AG20443 (cell line): ENCODE measurements at regions not wholly inside any gene's neighbourhood (a gene's known extent, or its start where the extent isn't known, plus 50 kb on each side); places are given as distances from the start of the nearest gene placed in this dataset.

Experiments used
- DNase-seq: peaks from one replicate; pipeline ENCODE4 v3.0.0; 2012; ENCODE audit warnings: low spot score, mixed read lengths

GRCh38 chr20:21956591-21956990, 251.1 kb downstream of the PAX1 start:
- DNase-seq, result no peak

- no peak for DNase-seq
Measured at GRCh38 chr20:21947406-21947805, 241.9 kb downstream of the PAX1 start.

GRCh38 chr20:21944227-21944626, 238.8 kb downstream of the PAX1 start:
- no peak for DNase-seq

- no peak for DNase-seq
Measured at GRCh38 chr20:21941941-21942805, 236.7 kb downstream of the PAX1 start.

GRCh38 chr20:21936720-21937380, 231.4 kb downstream of the PAX1 start:
- no peak for DNase-seq

- DNase-seq, result no peak
Measured at GRCh38 chr20:21936261-21936660, 230.8 kb downstream of the PAX1 start.

GRCh38 chr20:21933526-21933925, 228.1 kb downstream of the PAX1 start:
- DNase-seq, result no peak

- no peak for DNase-seq
Measured at GRCh38 chr20:21921251-21921650, 215.8 kb downstream of the PAX1 start.

GRCh38 chr20:21920211-21920610, 214.7 kb downstream of the PAX1 start:
- DNase-seq, result no peak

- no peak for DNase-seq
Measured at GRCh38 chr20:21918398-21918797, 212.9 kb downstream of the PAX1 start.

GRCh38 chr20:21902391-21902790, 196.9 kb downstream of the PAX1 start:
- no peak for DNase-seq

- no peak for DNase-seq
Measured at GRCh38 chr20:21901470-21902275, 196.2 kb downstream of the PAX1 start.

- no peak for DNase-seq
Measured at GRCh38 chr20:21900431-21900830, 195.0 kb downstream of the PAX1 start.

- DNase-seq, result no peak
Measured at GRCh38 chr20:21874921-21875320, 169.5 kb downstream of the PAX1 start.

- no peak for DNase-seq
Measured at GRCh38 chr20:21874127-21874526, 168.7 kb downstream of the PAX1 start.

GRCh38 chr20:21873291-21873690, 167.8 kb downstream of the PAX1 start:
- no peak for DNase-seq

GRCh38 chr20:21867811-21868210, 162.3 kb downstream of the PAX1 start:
- no peak for DNase-seq

GRCh38 chr20:21867353-21867752, 161.9 kb downstream of the PAX1 start:
- no peak for DNase-seq

- DNase-seq, result no peak
Measured at GRCh38 chr20:21862956-21863355, 157.5 kb downstream of the PAX1 start.

- no peak for DNase-seq
Measured at GRCh38 chr20:21862259-21862946, 156.9 kb downstream of the PAX1 start.

- DNase-seq, result no peak
Measured at GRCh38 chr20:21840991-21841390, 135.5 kb downstream of the PAX1 start.

GRCh38 chr20:21839982-21840381, 134.5 kb downstream of the PAX1 start:
- DNase-seq, result no peak
